ENCODE measurements at regions not wholly inside any gene's neighbourhood (a gene's known extent, or its start where the extent isn't known, plus 50 kb on each side); places are given as distances from the start of the nearest gene placed in this dataset.

DNA sequence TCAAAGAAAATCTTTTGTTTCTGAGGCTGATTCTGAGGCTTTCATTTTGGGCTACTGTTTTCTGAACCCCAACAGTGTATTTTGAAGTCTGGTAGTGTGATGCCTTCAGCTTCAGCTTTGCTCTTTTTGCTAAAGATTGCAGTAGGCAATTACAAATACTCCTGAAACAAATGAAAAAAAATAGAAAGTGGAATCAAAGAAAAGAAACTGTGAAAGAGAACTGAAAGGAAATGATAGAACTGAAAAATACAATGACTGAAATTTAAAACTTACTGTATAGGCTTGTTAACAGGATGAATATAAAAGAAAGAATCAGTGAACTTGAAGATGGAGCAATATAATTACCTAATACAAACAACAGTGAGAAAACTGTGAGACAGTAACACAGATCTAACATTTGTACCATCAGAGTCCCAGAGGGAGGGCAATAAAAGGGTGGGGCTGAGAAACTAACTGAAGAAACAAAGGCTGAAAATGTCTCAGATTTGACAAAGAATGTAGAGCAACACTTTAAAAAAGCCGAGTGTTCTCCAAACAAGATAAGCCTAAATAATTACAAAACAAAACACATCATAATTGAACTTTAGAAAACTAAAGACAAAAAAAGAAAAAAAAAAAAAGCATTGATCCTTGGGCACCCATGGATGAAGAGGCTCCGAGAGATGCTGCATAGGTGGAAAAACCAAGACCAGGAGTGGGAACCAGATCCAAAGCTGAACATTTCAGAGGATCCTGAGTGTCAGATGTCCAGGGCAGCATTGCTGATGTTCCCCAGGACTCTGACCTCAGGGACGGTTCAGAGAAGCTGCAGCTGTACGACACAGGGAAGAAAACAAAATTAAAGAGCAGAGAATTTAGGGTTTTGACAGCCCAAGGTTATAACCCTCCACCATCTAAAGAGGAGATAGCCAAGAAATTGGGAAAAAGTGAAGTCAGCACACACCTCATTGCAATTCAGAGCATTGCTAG, 223.2 kb upstream of the IGFBP3 start (continued):
- TF ChIP-seq EGR1 (IDR thresholded peaks at IDR 0.05; ENCODE audit: low read depth in 2 of 2): no peak
- TF ChIP-seq GABPA (IDR thresholded peaks at IDR 0.05 in 1 of 2, conservative IDR thresholded peaks at IDR 0.05 in 1 of 2): no peak
- TF ChIP-seq RAD21 (IDR thresholded peaks at IDR 0.05): no peak
- peak; percentile 36 to 38 for TF ChIP-seq HNF4A (conservative IDR thresholded peaks at IDR 0.05)

DNA sequence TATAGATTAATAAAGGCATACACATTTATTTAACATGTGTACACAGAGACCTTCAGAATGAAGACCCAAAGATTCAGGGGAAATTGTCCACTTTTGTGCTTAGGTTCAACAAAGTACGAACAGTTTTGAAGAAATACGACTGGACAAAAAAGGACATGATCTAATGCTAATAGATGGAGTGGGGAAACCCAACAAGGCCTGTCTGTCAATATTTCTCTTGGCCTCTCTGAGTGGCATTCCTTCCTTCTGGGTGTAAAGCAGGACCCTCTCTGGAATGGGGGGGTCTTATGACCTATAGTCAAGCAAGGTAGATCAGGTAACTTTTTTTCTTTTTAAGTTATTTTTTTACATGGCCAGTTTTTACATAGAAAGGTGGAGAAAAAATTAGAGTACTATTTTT, 222.3 kb upstream of the IGFBP3 start:
- Histone ChIP-seq H3K9me3 (ENCODE audit: control insufficient read depth in 4 of 4, low read length in 3 of 4) (no peaks in the 10 kb centered on the region), H3K4me1 (ENCODE audit: control insufficient read depth in 4 of 4, insufficient read depth in 4 of 4, low read length in 3 of 4) (peaks cover 1 to 8% (median 3%) of the 10 kb centered on the region in 4 donors), H3K27me3 (ENCODE audit: control insufficient read depth in 4 of 4, insufficient read depth in 4 of 4, low read length in 3 of 4) (no peaks in the 10 kb centered on the region), H3K4me3 (ENCODE audit: low read depth in 1 of 3, low read length in 3 of 3) (no peak overlapping the region), H3K9ac (ENCODE audit: low read depth in 1 of 2, low read length in 2 of 2) (no peak overlapping the region), H3K27ac (ENCODE audit: low read depth in 1 of 2, low read length in 2 of 2) (no peak overlapping the region), H3K36me3 (ENCODE audit: control insufficient read depth in 4 of 4, insufficient read depth in 3 of 4, low read depth in 1 of 4, low read length in 3 of 4) (no peaks in the 10 kb centered on the region)
- no peak for DNase-seq (ENCODE audit: low spot score)
- TF ChIP-seq EGR1 (IDR thresholded peaks at IDR 0.05; ENCODE audit: low read depth in 2 of 2): no peak
- WGBS: 96% methylated on average over 2 of the region's 2 CpGs

DNA sequence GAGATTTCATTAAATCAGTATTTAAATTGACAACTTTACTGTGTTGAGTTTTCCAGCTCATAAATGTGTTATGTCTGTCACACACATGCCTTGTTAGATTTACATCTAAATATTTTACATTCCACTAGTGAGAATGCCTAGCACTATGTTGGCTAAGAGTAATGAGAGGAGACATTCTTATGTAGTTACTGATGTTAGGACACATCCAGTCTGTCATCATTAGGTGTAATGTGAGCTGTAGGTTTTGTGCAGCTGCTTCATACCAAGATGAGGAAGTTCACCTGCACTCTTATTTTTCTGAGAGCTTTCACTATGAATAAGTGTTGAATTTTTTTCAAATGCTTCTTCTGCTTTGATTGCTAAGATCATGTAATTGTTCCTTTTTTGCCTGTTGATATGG, 218.0 kb upstream of the IGFBP3 start:
- no peak overlapping the region for H3K4me3 ChIP-seq (ENCODE audit: low read depth in 1 of 3, low read length in 3 of 3)
- no peaks in the 10 kb centered on the region for H3K36me3 ChIP-seq (ENCODE audit: control insufficient read depth in 4 of 4, insufficient read depth in 3 of 4, low read depth in 1 of 4, low read length in 3 of 4)
- no peak overlapping the region for H3K27ac ChIP-seq (ENCODE audit: low read depth in 1 of 2, low read length in 2 of 2)
- no peak overlapping the region for H3K9ac ChIP-seq (ENCODE audit: low read depth in 1 of 2, low read length in 2 of 2)
- H3K27me3 ChIP-seq (ENCODE audit: control insufficient read depth in 4 of 4, insufficient read depth in 4 of 4, low read length in 3 of 4): no peaks in the 10 kb centered on the region
- H3K9me3 ChIP-seq (ENCODE audit: control insufficient read depth in 4 of 4, low read length in 3 of 4): no peaks in the 10 kb centered on the region
- peaks cover 4 to 15% (median 5%) of the 10 kb centered on the region in 4 donors for H3K4me1 ChIP-seq (ENCODE audit: control insufficient read depth in 4 of 4, insufficient read depth in 4 of 4, low read length in 3 of 4)
- DNase-seq (ENCODE audit: low spot score): no peak
- TF ChIP-seq RAD21 (IDR thresholded peaks at IDR 0.05) (no peak), EGR1 (IDR thresholded peaks at IDR 0.05; ENCODE audit: low read depth in 2 of 2) (no peak), RXRA (IDR thresholded peaks at IDR 0.05) (no peak), TAF1 (conservative IDR thresholded peaks at IDR 0.05) (no peak), JUND (IDR thresholded peaks at IDR 0.05) (no peak), FOXA2 (IDR thresholded peaks at IDR 0.05) (no peak), YY1 (IDR thresholded peaks at IDR 0.05) (no peak), HNF4A (conservative IDR thresholded peaks at IDR 0.05) (no peak), FOXA1 (IDR thresholded peaks at IDR 0.05) (no peak), NR2F2 (IDR thresholded peaks at IDR 0.05) (no peak), HNF4G (IDR thresholded peaks at IDR 0.05) (no peak), SP1 (IDR thresholded peaks at IDR 0.05) (no peak), GABPA (IDR thresholded peaks at IDR 0.05 in 1 of 2, conservative IDR thresholded peaks at IDR 0.05 in 1 of 2) (no peak)
- TF ChIP-seq, protein P1, sequence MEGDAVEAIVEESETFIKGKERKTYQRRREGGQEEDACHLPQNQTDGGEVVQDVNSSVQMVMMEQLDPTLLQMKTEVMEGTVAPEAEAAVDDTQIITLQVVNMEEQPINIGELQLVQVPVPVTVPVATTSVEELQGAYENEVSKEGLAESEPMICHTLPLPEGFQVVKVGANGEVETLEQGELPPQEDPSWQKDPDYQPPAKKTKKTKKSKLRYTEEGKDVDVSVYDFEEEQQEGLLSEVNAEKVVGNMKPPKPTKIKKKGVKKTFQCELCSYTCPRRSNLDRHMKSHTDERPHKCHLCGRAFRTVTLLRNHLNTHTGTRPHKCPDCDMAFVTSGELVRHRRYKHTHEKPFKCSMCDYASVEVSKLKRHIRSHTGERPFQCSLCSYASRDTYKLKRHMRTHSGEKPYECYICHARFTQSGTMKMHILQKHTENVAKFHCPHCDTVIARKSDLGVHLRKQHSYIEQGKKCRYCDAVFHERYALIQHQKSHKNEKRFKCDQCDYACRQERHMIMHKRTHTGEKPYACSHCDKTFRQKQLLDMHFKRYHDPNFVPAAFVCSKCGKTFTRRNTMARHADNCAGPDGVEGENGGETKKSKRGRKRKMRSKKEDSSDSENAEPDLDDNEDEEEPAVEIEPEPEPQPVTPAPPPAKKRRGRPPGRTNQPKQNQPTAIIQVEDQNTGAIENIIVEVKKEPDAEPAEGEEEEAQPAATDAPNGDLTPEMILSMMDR (IDR thresholded peaks at IDR 0.05; ENCODE audit: low read depth, low read length, missing input control): no peak
- TF ChIP-seq, protein P2, sequence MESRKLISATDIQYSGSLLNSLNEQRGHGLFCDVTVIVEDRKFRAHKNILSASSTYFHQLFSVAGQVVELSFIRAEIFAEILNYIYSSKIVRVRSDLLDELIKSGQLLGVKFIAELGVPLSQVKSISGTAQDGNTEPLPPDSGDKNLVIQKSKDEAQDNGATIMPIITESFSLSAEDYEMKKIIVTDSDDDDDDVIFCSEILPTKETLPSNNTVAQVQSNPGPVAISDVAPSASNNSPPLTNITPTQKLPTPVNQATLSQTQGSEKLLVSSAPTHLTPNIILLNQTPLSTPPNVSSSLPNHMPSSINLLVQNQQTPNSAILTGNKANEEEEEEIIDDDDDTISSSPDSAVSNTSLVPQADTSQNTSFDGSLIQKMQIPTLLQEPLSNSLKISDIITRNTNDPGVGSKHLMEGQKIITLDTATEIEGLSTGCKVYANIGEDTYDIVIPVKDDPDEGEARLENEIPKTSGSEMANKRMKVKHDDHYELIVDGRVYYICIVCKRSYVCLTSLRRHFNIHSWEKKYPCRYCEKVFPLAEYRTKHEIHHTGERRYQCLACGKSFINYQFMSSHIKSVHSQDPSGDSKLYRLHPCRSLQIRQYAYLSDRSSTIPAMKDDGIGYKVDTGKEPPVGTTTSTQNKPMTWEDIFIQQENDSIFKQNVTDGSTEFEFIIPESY (IDR thresholded peaks at IDR 0.05): no peak
- TF ChIP-seq, protein P3, sequence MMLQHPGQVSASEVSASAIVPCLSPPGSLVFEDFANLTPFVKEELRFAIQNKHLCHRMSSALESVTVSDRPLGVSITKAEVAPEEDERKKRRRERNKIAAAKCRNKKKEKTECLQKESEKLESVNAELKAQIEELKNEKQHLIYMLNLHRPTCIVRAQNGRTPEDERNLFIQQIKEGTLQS (IDR thresholded peaks at IDR 0.05): no peak
- TF ChIP-seq, protein P4, sequence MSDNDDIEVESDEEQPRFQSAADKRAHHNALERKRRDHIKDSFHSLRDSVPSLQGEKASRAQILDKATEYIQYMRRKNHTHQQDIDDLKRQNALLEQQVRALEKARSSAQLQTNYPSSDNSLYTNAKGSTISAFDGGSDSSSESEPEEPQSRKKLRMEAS (IDR thresholded peaks at IDR 0.05): no peak
- TF ChIP-seq, protein P5, sequence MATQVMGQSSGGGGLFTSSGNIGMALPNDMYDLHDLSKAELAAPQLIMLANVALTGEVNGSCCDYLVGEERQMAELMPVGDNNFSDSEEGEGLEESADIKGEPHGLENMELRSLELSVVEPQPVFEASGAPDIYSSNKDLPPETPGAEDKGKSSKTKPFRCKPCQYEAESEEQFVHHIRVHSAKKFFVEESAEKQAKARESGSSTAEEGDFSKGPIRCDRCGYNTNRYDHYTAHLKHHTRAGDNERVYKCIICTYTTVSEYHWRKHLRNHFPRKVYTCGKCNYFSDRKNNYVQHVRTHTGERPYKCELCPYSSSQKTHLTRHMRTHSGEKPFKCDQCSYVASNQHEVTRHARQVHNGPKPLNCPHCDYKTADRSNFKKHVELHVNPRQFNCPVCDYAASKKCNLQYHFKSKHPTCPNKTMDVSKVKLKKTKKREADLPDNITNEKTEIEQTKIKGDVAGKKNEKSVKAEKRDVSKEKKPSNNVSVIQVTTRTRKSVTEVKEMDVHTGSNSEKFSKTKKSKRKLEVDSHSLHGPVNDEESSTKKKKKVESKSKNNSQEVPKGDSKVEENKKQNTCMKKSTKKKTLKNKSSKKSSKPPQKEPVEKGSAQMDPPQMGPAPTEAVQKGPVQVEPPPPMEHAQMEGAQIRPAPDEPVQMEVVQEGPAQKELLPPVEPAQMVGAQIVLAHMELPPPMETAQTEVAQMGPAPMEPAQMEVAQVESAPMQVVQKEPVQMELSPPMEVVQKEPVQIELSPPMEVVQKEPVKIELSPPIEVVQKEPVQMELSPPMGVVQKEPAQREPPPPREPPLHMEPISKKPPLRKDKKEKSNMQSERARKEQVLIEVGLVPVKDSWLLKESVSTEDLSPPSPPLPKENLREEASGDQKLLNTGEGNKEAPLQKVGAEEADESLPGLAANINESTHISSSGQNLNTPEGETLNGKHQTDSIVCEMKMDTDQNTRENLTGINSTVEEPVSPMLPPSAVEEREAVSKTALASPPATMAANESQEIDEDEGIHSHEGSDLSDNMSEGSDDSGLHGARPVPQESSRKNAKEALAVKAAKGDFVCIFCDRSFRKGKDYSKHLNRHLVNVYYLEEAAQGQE (IDR thresholded peaks at IDR 0.05): no peak

Measured in liver (tissue), 8 donors.